B cell (primary cell): ENCODE measurements at regions not wholly inside any gene's neighbourhood (a gene's known extent, or its start where the extent isn't known, plus 50 kb on each side); places are given as distances from the start of the nearest gene placed in this dataset.

Experiments
- ATAC-seq: fragments of 200-7000 bp; cut with Tn5 transposase; one replicate; pipeline ENCODE4 v1.10.0; 2021; ENCODE audit warnings: low read depth, mild to moderate bottlenecking, moderate number of reproducible peaks, moderate library complexity
- CTCF ChIA-PET: fragments of 350-600 bp; sonication (Branson Sonifier 250); formaldehyde crosslinking; loops from one replicate; lab custom pipeline; 2021; ENCODE audit warnings: antibody characterized with exemption, inconsistent platforms; lab: Charles Lee
- POLR2A ChIA-PET: fragments of 350-600 bp; sonication (Branson Sonifier 250); formaldehyde crosslinking; loops from one replicate; lab custom pipeline; 2021; ENCODE audit warnings: antibody characterized with exemption; lab: Charles Lee
- DNase-seq: peaks from one replicate; pipeline ENCODE4 v3.0.0; 2013
- H2AFZ ChIP-seq: 2 replicates; pipeline ENCODE4 v1.6.1; 2012; ENCODE audit warnings: mild to moderate bottlenecking, low read depth, low read length; ENCODE audit not compliant: insufficient read depth, poor library complexity, severe bottlenecking
- H3K27ac ChIP-seq, 2 donors: 1 replicate in 1 of 2; 2 replicates in 1 of 2; pipeline ENCODE4 v1.5.1; 2012 to 2013; ENCODE audit warnings: low read length in 2 of 2, mild to moderate bottlenecking in 2 of 2, moderate library complexity in 1 of 2
- H3K27me3 ChIP-seq, 4 experiments: fragments of 200-600 bp in 1 of 4; sonication (generic) in 1 of 4; replicated peaks in 1 of 4; 1 replicate in 2 of 4; 2 replicates in 2 of 4; pipeline versions ENCODE4 v1.6.1 to v1.7.0; 2013 to 2016; ENCODE audit warnings: low read length in 3 of 4, mild to moderate bottlenecking in 2 of 4, mixed read lengths in 1 of 4, moderate library complexity in 1 of 4; ENCODE audit not compliant: insufficient read depth in 4 of 4, control insufficient read depth in 3 of 4; ENCODE audit errors: control extremely low read depth in 1 of 4
- H3K36me3 ChIP-seq, 2 experiments: replicated peaks in 1 of 2; 1 replicate in 1 of 2; 2 replicates in 1 of 2; pipeline versions ENCODE4 v1.6.1 to v1.7.1; 2013; ENCODE audit warnings: low read length in 1 of 2; ENCODE audit not compliant: insufficient read depth in 2 of 2, control insufficient read depth in 1 of 2; ENCODE audit errors: control extremely low read depth in 1 of 2, extremely low read depth in 1 of 2
- H3K4me1 ChIP-seq, 2 donors: fragments of 200-600 bp in 1 of 2; sonication (generic) in 1 of 2; 1 replicate in 1 of 2; 2 replicates in 1 of 2; pipeline versions ENCODE4 v1.5.1 to v1.6.1; 2013 to 2017; ENCODE audit warnings: low read length in 2 of 2; ENCODE audit not compliant: control insufficient read depth in 2 of 2, insufficient read depth in 2 of 2
- H3K4me2 ChIP-seq: replicated peaks from 2 replicates; pipeline ENCODE3; 2012; ENCODE audit warnings: mild to moderate bottlenecking, low read depth, low read length; ENCODE audit not compliant: poor library complexity, severe bottlenecking
- H3K4me3 ChIP-seq, 5 experiments: fragments of 200-600 bp in 1 of 5; sonication (generic) in 1 of 5; 1 replicate in 3 of 5; 2 replicates in 2 of 5; pipeline versions ENCODE4 v1.5.1 to v1.7.0; 2011 to 2016; ENCODE audit warnings: low read length in 4 of 5, mild to moderate bottlenecking in 4 of 5, low read depth in 2 of 5, control low read depth in 1 of 5, moderate library complexity in 1 of 5; ENCODE audit not compliant: insufficient read depth in 1 of 5; ENCODE audit errors: control extremely low read depth in 1 of 5, extremely low read depth in 1 of 5
- H3K79me2 ChIP-seq: fragments of 200-600 bp; sonication (generic); one replicate; pipeline ENCODE4 v1.6.0; 2016; ENCODE audit warnings: low read length; ENCODE audit not compliant: control insufficient read depth, insufficient read depth
- H3K9ac ChIP-seq: fragments of 200-600 bp; sonication (generic); 2 replicates; pipeline ENCODE4 v1.6.1; 2017; ENCODE audit warnings: mild to moderate bottlenecking, low read length, moderate library complexity
- H3K9me3 ChIP-seq, 3 donors: one replicate each; pipeline versions ENCODE4 v1.6.1 to v1.7.1; 2013; ENCODE audit warnings: low read length in 2 of 3; ENCODE audit not compliant: control insufficient read depth in 2 of 3, insufficient read depth in 1 of 3; ENCODE audit errors: control extremely low read depth in 1 of 3
- H4K20me1 ChIP-seq: 2 replicates; pipeline ENCODE4 v1.6.0; 2012; ENCODE audit warnings: mild to moderate bottlenecking, low read length; ENCODE audit not compliant: insufficient read depth, control insufficient read depth, poor library complexity, severe bottlenecking
- H3K27ac Mint-ChIP-seq: one replicate; pipeline ENCODE4 v1.8.0; 2021; ENCODE audit warnings: mixed read lengths
- H3K27me3 Mint-ChIP-seq: one replicate; pipeline ENCODE4 v1.8.0; 2021; ENCODE audit warnings: mixed read lengths
- H3K4me1 Mint-ChIP-seq: one replicate; pipeline ENCODE4 v1.8.0; 2021; ENCODE audit warnings: mixed read lengths
- H3K4me3 Mint-ChIP-seq: one replicate; pipeline ENCODE4 v1.8.0; 2021; ENCODE audit warnings: mixed read lengths
- H3K9me3 Mint-ChIP-seq: one replicate; pipeline ENCODE4 v1.8.0; 2022; ENCODE audit warnings: mixed read lengths; ENCODE audit not compliant: insufficient read depth
- EZH2 ChIP-seq: IDR thresholded peaks from 2 replicates; pipeline ENCODE4 v1.6.1; 2012; ENCODE audit warnings: borderline replicate concordance, low read depth, mild to moderate bottlenecking, moderate library complexity, low read length; ENCODE audit not compliant: insufficient read depth, poor library complexity, severe bottlenecking
- WGBS: methylation state at CpG from one replicate; pipeline ENCODE4 v1.1.5; 2013; ENCODE audit warnings: missing lambda C conversion rate; ENCODE audit not compliant: insufficient coverage; 5-methylcytosine and 5-hydroxymethylcytosine counted together
- intact Hi-C: fragments of 100-400 bp; cut with micrococcal nuclease; formaldehyde crosslinking; loops from one replicate; pipeline ENCODE4 v1.10.0; 2022
- TF ChIP-seq, protein P1 (sequence below): fragments of 200-600 bp; IDR thresholded peaks from one replicate; pipeline ENCODE4 v1.8.0; 2022; ENCODE audit warnings: antibody characterized with exemption, mild to moderate bottlenecking

DNA sequence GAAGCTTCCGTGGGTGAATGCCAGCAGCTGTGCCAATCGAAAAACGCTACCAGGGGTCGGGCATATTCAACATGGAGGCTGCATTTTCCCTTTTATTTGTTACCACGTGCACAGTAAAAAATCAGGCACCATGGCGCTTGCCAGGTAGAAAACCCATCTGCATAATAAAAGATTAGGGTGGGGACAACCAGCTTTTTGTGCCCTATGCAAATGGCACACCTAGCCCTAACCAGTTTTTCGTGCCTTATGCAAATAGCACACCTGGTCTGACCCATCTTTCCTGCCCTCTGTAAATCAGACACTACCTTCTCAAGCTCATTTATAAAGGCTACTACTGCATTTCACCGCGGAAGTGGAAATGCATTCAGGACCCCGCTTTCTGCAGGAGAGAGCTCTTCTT lies 62.1 kb upstream of the FREM2 start:
- no peak overlapping the region for H3K4me3 ChIP-seq
- H3K27ac ChIP-seq, result no peak overlapping the region
- Mint-ChIP-seq H3K27me3 (no peaks in the 10 kb centered on the region), H3K4me1 (no peaks in the 10 kb centered on the region), H3K27ac (no peak overlapping the region), H3K9me3 (no peaks in the 10 kb centered on the region), H3K4me3 (no peak overlapping the region)
- ChIA-PET POLR2A (no interaction called here), CTCF (no interaction called here)
- no peak overlapping the region for H3K4me2 ChIP-seq
- no peak for TF ChIP-seq EZH2
- TF ChIP-seq, protein P1, sequence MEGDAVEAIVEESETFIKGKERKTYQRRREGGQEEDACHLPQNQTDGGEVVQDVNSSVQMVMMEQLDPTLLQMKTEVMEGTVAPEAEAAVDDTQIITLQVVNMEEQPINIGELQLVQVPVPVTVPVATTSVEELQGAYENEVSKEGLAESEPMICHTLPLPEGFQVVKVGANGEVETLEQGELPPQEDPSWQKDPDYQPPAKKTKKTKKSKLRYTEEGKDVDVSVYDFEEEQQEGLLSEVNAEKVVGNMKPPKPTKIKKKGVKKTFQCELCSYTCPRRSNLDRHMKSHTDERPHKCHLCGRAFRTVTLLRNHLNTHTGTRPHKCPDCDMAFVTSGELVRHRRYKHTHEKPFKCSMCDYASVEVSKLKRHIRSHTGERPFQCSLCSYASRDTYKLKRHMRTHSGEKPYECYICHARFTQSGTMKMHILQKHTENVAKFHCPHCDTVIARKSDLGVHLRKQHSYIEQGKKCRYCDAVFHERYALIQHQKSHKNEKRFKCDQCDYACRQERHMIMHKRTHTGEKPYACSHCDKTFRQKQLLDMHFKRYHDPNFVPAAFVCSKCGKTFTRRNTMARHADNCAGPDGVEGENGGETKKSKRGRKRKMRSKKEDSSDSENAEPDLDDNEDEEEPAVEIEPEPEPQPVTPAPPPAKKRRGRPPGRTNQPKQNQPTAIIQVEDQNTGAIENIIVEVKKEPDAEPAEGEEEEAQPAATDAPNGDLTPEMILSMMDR, result no peak
- H3K36me3 ChIP-seq, result no peaks in the 10 kb centered on the region
- H4K20me1 ChIP-seq, result no peaks in the 10 kb centered on the region
- H3K79me2 ChIP-seq, result no peaks in the 10 kb centered on the region
- no peak overlapping the region for H3K9ac ChIP-seq
- 43% methylated on average over 10 of the region's 10 CpGs for WGBS
- no peaks in the 10 kb centered on the region for H3K4me1 ChIP-seq
- H3K27me3 ChIP-seq, result no peaks in the 10 kb centered on the region
- ATAC-seq, result no peak
- DNase-seq, result no peak
- intact Hi-C loops, result no loop called here
- H3K9me3 ChIP-seq, result no peaks in the 10 kb centered on the region
- no peak overlapping the region for H2AFZ ChIP-seq

DNA sequence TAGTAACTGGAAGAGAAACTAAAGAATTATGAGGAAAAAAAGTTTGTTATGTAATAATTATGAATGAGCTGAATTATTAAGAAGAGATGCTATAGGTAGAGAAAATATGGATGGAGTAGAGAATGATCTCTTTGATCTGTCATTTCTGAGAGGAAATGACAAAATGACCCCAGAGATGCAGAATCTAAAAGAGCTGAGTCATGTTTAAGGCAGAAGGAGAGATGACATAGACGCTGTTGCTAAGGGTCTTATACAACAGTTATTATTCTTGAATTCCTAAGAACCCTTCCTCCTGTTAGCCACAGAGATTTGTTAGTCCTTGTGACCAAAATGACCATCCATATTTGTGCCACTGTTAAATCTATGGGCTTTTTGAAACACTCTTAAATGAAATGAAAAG lies 58.3 kb upstream of the FREM2 start:
- TF ChIP-seq, protein P1, result no peak
- TF ChIP-seq EZH2, result no peak
- Mint-ChIP-seq H3K4me3 (no peak overlapping the region), H3K27me3 (no peaks in the 10 kb centered on the region), H3K9me3 (no peaks in the 10 kb centered on the region), H3K4me1 (no peaks in the 10 kb centered on the region), H3K27ac (no peak overlapping the region)
- no peak for DNase-seq
- CTCF ChIA-PET, result no interaction called here
- WGBS, result no CpG with 5 or more reads among the region's 1 CpG
- intact Hi-C loops, result no loop called here
- no peak overlapping the region for H3K4me3 ChIP-seq
- no peaks in the 10 kb centered on the region for H4K20me1 ChIP-seq
- H3K27me3 ChIP-seq, result no peaks in the 10 kb centered on the region
- no peak overlapping the region for H2AFZ ChIP-seq
- no peaks in the 10 kb centered on the region for H3K4me1 ChIP-seq
- H3K9ac ChIP-seq, result no peak overlapping the region
- no peaks in the 10 kb centered on the region for H3K36me3 ChIP-seq
- H3K9me3 ChIP-seq, result no peaks in the 10 kb centered on the region
- H3K27ac ChIP-seq, result no peak overlapping the region
- no peak overlapping the region for H3K4me2 ChIP-seq
- ATAC-seq, result no peak
- POLR2A ChIA-PET, result no interaction called here
- H3K79me2 ChIP-seq, result no peaks in the 10 kb centered on the region
